Suprapubic skin (tissue), 4 donors: ENCODE measurements at regions not wholly inside any gene's neighbourhood (a gene's known extent, or its start where the extent isn't known, plus 50 kb on each side); places are given as distances from the start of the nearest gene placed in this dataset.

ENCODE experiments used
- EP300 ChIP-seq: sonication (generic); formaldehyde crosslinking; IDR thresholded peaks from one replicate; pipeline ENCODE4 v1.6.1; 2017; ENCODE audit warnings: antibody characterized with exemption
- POLR2A ChIP-seq, 2 donors: fragments of 450-650 bp; IDR thresholded peaks; one replicate each; pipeline ENCODE4 v1.6.1; 2017; ENCODE audit warnings: antibody characterized with exemption in 2 of 2, mild to moderate bottlenecking in 2 of 2, moderate library complexity in 2 of 2
- POLR2AphosphoS5 ChIP-seq, 3 donors: sonication (generic); formaldehyde crosslinking; IDR thresholded peaks; one replicate each; pipeline ENCODE4 v1.6.1; 2017; ENCODE audit warnings: antibody characterized with exemption in 3 of 3
- TF ChIP-seq, protein P1 (sequence below), 2 donors: fragments of 200-600 bp in 1 of 2; fragments of 450-650 bp in 1 of 2; sonication (generic) in 1 of 2; IDR thresholded peaks; one replicate each; pipeline ENCODE4 v1.5.1; 2016 to 2019; ENCODE audit warnings: antibody characterized with exemption in 2 of 2, mild to moderate bottlenecking in 1 of 2, moderate library complexity in 1 of 2

DNA sequence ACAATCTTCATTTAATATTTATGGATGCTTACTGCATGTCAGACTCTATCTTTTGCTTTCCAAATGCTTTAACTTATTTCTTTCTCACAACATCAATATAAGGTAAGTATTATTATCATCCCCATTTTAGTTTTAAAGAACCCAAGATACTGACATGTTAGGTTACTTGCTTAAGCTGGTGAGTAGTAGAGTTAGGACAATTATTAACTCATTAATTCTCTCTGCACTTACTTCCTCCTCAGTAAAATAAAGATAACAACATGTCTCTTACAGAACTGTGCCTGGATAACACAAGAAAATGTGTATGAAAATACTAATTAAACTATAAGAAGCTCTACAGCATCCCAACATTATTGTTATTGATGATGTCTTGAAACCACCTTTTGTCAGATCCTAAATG, 359.1 kb upstream of the CHST9 start:
- TF ChIP-seq, protein P1, sequence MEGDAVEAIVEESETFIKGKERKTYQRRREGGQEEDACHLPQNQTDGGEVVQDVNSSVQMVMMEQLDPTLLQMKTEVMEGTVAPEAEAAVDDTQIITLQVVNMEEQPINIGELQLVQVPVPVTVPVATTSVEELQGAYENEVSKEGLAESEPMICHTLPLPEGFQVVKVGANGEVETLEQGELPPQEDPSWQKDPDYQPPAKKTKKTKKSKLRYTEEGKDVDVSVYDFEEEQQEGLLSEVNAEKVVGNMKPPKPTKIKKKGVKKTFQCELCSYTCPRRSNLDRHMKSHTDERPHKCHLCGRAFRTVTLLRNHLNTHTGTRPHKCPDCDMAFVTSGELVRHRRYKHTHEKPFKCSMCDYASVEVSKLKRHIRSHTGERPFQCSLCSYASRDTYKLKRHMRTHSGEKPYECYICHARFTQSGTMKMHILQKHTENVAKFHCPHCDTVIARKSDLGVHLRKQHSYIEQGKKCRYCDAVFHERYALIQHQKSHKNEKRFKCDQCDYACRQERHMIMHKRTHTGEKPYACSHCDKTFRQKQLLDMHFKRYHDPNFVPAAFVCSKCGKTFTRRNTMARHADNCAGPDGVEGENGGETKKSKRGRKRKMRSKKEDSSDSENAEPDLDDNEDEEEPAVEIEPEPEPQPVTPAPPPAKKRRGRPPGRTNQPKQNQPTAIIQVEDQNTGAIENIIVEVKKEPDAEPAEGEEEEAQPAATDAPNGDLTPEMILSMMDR (IDR thresholded peaks at IDR 0.05): no peak
- TF ChIP-seq POLR2A (IDR thresholded peaks at IDR 0.05) (no peak), POLR2AphosphoS5 (IDR thresholded peaks at IDR 0.05) (no peak), EP300 (no peak)
